Tibial nerve (tissue), 4 donors: ENCODE measurements at regions not wholly inside any gene's neighbourhood (a gene's known extent, or its start where the extent isn't known, plus 50 kb on each side); places are given as distances from the start of the nearest gene placed in this dataset.

Source experiments
- DNase-seq, 2 donors: peaks; one replicate each; pipeline ENCODE4 v3.0.0-alpha.2; 2019; ENCODE audit warnings: low spot score in 2 of 2
- H3K27ac ChIP-seq, 4 donors: fragments of 200-600 bp; sonication (generic) in 3 of 4; one replicate each; pipeline ENCODE4 v1.5.1; 2017 to 2019; ENCODE audit warnings: mild to moderate bottlenecking in 1 of 4
- H3K27me3 ChIP-seq, 2 donors: fragments of 200-600 bp; sonication (generic) in 1 of 2; one replicate each; pipeline versions ENCODE4 v1.5.1 to v1.6.0; 2017 to 2019
- H3K36me3 ChIP-seq, 3 donors: fragments of 200-600 bp; sonication (generic); one replicate each; pipeline ENCODE4 v1.5.1; 2018 to 2019
- H3K4me1 ChIP-seq, 4 donors: fragments of 200-600 bp; sonication (generic) in 3 of 4; one replicate each; pipeline ENCODE4 v1.5.1; 2017 to 2019
- H3K4me3 ChIP-seq, 4 donors: fragments of 200-600 bp; sonication (generic) in 3 of 4; one replicate each; pipeline ENCODE4 v1.5.1; 2017 to 2019; ENCODE audit warnings: mild to moderate bottlenecking in 1 of 4, moderate library complexity in 1 of 4
- H3K9me3 ChIP-seq, 4 donors: fragments of 200-600 bp; sonication (generic) in 3 of 4; one replicate each; pipeline ENCODE4 v1.5.1; 2017 to 2019
- CTCF ChIP-seq, 5 experiments: fragments of 200-600 bp in 3 of 5; fragments of 450-650 bp in 2 of 5; sonication (generic) in 3 of 5; IDR thresholded peaks; one replicate each; pipeline ENCODE4 v1.5.1; 2016 to 2019; ENCODE audit warnings: antibody characterized with exemption in 5 of 5, mild to moderate bottlenecking in 3 of 5, moderate library complexity in 2 of 5
- EP300 ChIP-seq, 2 donors: sonication (generic); formaldehyde crosslinking; IDR thresholded peaks; one replicate each; pipeline ENCODE4 v1.6.1; 2017; ENCODE audit warnings: antibody characterized with exemption in 2 of 2, mild to moderate bottlenecking in 1 of 2
- POLR2A ChIP-seq, 2 donors: fragments of 450-650 bp; IDR thresholded peaks; one replicate each; pipeline ENCODE4 v1.6.1; 2017; ENCODE audit warnings: antibody characterized with exemption in 2 of 2, mild to moderate bottlenecking in 2 of 2, moderate library complexity in 2 of 2
- WGBS, 2 donors: methylation state at CpG; one replicate each; pipeline ENCODE4 v1.1.5; 2018; 5-methylcytosine and 5-hydroxymethylcytosine counted together

DNA sequence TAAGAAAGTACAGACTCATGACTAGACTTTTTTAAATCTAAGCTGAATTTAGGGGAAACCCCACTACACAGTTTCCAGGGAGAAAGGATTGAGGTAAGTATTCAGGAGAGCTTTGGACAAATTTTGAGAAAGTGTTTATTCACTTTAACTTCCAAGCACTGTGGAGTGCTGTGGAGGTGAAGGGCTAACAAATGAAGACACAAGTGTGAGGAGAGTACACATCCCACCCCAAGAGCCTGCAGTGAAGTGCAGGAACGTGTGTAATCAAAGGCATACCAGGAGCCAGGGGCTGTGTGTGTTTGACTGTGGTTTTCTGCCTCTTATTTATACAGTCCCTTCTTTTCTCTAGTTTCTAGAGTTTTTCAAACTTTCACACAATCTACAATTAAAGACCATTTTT, 118.3 kb downstream of the CMPK2 start:
- no peaks in the 10 kb centered on the region for H3K27me3 ChIP-seq
- no peak for TF ChIP-seq EP300 (IDR thresholded peaks at IDR 0.05)
- no peak for TF ChIP-seq POLR2A (IDR thresholded peaks at IDR 0.05)
- TF ChIP-seq CTCF (IDR thresholded peaks at IDR 0.05), result no peak
- H3K36me3 ChIP-seq, result no peaks in the 10 kb centered on the region
- H3K4me3 ChIP-seq, result no peak overlapping the region
- DNase-seq, result no peak
- H3K4me1 ChIP-seq, result no peaks in the 10 kb centered on the region
- WGBS, 2 donors, result 58 to 71% methylated on average over 1 of the region's 1 CpG
- H3K27ac ChIP-seq, result no peak overlapping the region
- no peaks in the 10 kb centered on the region for H3K9me3 ChIP-seq

DNA sequence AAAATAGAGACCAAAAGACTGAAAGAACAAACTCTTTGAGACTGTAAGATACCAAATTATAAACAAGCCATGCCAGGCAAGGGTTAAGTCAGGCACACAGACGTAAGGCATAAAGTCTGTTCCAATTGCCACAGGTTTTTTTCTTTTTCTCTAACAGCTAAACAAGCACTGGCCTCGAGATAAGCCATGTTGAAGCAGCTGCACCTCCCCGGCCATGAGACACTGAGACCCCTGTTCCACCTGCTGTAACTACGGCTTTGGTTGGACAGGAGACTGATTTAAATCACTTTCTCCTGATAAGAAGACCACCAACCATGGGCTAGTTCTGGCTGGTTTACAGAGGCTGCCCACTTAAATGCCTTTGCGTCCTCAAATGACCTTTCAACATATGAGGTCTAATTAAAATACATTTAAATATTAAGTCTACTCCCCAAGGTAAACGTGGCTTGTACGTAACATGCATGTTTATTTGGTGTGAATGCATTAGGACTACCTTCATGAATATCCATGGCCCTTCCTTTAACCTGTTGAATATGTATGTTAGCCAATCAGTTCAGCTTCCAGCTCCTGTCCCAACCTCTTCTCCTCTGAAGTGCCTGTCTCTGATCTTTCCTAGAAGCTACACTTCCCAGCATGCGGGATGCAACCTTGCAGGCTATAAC, 117.2 kb downstream of the CMPK2 start:
- H3K4me1 ChIP-seq, result no peaks in the 10 kb centered on the region
- 55 to 60% methylated on average over 8 of the region's 8 CpGs for WGBS, 2 donors
- H3K9me3 ChIP-seq, result no peaks in the 10 kb centered on the region
- no peak overlapping the region for H3K27ac ChIP-seq
- no peak for DNase-seq
- no peaks in the 10 kb centered on the region for H3K27me3 ChIP-seq
- no peak for TF ChIP-seq EP300 (IDR thresholded peaks at IDR 0.05)
- TF ChIP-seq CTCF (IDR thresholded peaks at IDR 0.05), result no peak
- TF ChIP-seq POLR2A (IDR thresholded peaks at IDR 0.05), result no peak
- H3K4me3 ChIP-seq, result no peak overlapping the region
- no peaks in the 10 kb centered on the region for H3K36me3 ChIP-seq

GRCh38 chr2:6749962-6750361, 115.7 kb downstream of the CMPK2 start:
- no peak for DNase-seq
- Histone ChIP-seq H3K9me3 (no peaks in the 10 kb centered on the region), H3K4me3 (no peak overlapping the region), H3K27ac (no peak overlapping the region), H3K4me1 (no peaks in the 10 kb centered on the region), H3K36me3 (no peaks in the 10 kb centered on the region), H3K27me3 (no peaks in the 10 kb centered on the region)
- TF ChIP-seq POLR2A (IDR thresholded peaks at IDR 0.05) (no peak), CTCF (IDR thresholded peaks at IDR 0.05) (no peak), EP300 (IDR thresholded peaks at IDR 0.05) (no peak)
- WGBS, 2 donors, result 72 to 81% methylated on average over 2 of the region's 2 CpGs

- Histone ChIP-seq H3K27ac (no peak overlapping the region), H3K9me3 (no peaks in the 10 kb centered on the region), H3K27me3 (no peaks in the 10 kb centered on the region), H3K4me3 (no peak overlapping the region), H3K36me3 (no peaks in the 10 kb centered on the region), H3K4me1 (no peaks in the 10 kb centered on the region)
- 65 to 75% methylated on average over 8 of the region's 8 CpGs for WGBS, 2 donors
- no peak for TF ChIP-seq POLR2A (IDR thresholded peaks at IDR 0.05)
- no peak for TF ChIP-seq EP300 (IDR thresholded peaks at IDR 0.05)
- no peak for TF ChIP-seq CTCF (IDR thresholded peaks at IDR 0.05)
- DNase-seq, result no peak
Observed at GRCh38 chr2:6750411-6751158, 115.1 kb downstream of the CMPK2 start.

DNA sequence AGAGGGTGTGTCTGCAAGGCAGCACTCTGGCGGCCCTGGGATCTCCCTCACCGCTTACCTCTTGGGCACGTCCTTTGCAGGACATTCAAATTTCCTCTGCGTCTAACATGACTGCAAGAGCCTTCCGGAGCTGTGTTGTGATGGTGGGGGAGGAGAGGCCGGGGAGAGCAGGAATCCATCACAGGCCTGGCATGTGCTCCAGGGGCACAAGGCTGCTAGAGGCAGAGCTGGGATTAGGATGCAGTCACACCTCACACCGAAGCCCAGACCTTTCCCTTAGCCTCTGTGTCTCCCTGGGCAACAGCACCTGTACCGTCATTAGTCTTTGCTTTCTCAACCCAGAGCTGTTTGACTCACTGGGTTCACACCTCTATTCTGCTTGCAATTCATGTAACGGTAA, 111.3 kb downstream of the CMPK2 start:
- Histone ChIP-seq H3K27ac (no peak overlapping the region), H3K9me3 (no peaks in the 10 kb centered on the region), H3K36me3 (no peaks in the 10 kb centered on the region), H3K4me3 (no peak overlapping the region), H3K4me1 (no peaks in the 10 kb centered on the region), H3K27me3 (no peaks in the 10 kb centered on the region)
- TF ChIP-seq EP300 (IDR thresholded peaks at IDR 0.05) (no peak), CTCF (IDR thresholded peaks at IDR 0.05) (no peak), POLR2A (IDR thresholded peaks at IDR 0.05) (no peak)
- 67 to 71% methylated on average over 9 of the region's 9 CpGs for WGBS, 2 donors
- no peak for DNase-seq
